Activated T-helper 2 cell treated with anti-CD3 and anti-CD28 coated beads, Interferon-gamma antibody, Interleukin-2, Interleukin-4, amounts not matched to agents 10 μg/mL and 5 μg/mL and 100 μg/mL, durations not matched to agents 14 hours and 24 hours and 36 hours (primary cell): ENCODE measurements at regions not wholly inside any gene's neighbourhood (a gene's known extent, or its start where the extent isn't known, plus 50 kb on each side); places are given as distances from the start of the nearest gene placed in this dataset.
"Not testable (repeated sequence)": the region's sequence is repeated elsewhere in the genome, so short reads cannot be mapped to it uniquely, and the experiment has no call there.

Experiments
- DNase-seq: peaks from one replicate; pipeline ENCODE4 v3.0.0; 2021; ENCODE audit warnings: low spot score
- H3K27ac Mint-ChIP-seq: one replicate; pipeline ENCODE4 v1.8.0; 2021; ENCODE audit warnings: mixed read lengths
- H3K27me3 Mint-ChIP-seq: one replicate; pipeline ENCODE4 v1.8.0; 2021; ENCODE audit warnings: low read depth, mixed read lengths
- H3K36me3 Mint-ChIP-seq: one replicate; pipeline ENCODE4 v1.8.0; 2021; ENCODE audit warnings: low read depth, mixed read lengths
- H3K4me1 Mint-ChIP-seq: one replicate; pipeline ENCODE4 v1.8.0; 2021; ENCODE audit warnings: low read depth, mixed read lengths
- H3K4me3 Mint-ChIP-seq: one replicate; pipeline ENCODE4 v1.8.0; 2021; ENCODE audit warnings: low read depth, mild to moderate bottlenecking, moderate library complexity, mixed read lengths
- H3K9me3 Mint-ChIP-seq: one replicate; pipeline ENCODE4 v1.8.0; 2021; ENCODE audit warnings: mixed read lengths
- intact Hi-C: fragments of 100-400 bp; cut with micrococcal nuclease; formaldehyde crosslinking; loops from one replicate; pipeline ENCODE4 v1.15.1; 2023

- DNase-seq, H3K27me3 Mint-ChIP-seq, H3K4me3 Mint-ChIP-seq, intact Hi-C loops, H3K27ac Mint-ChIP-seq, H3K9me3 Mint-ChIP-seq: not testable (repeated sequence)
- Mint-ChIP-seq H3K36me3 (peaks cover 53% of the 10 kb centered on the region), H3K4me1 (peaks cover 23% of the 10 kb centered on the region)
Observed at GRCh38 chr2:131686164-131686893, 158.6 kb downstream of the CCDC74A start.

- H3K27me3 Mint-ChIP-seq, intact Hi-C loops, H3K27ac Mint-ChIP-seq, DNase-seq, H3K9me3 Mint-ChIP-seq, H3K4me3 Mint-ChIP-seq: not testable (repeated sequence)
- peaks cover 21% of the 10 kb centered on the region for H3K4me1 Mint-ChIP-seq
- H3K36me3 Mint-ChIP-seq, result peaks cover 57% of the 10 kb centered on the region
Observed at GRCh38 chr2:131686894-131687238, 159.2 kb downstream of the CCDC74A start.

GRCh38 chr2:131689066-131689465 lies 161.4 kb downstream of the CCDC74A start:
- H3K27ac Mint-ChIP-seq, H3K27me3 Mint-ChIP-seq, intact Hi-C loops, H3K4me3 Mint-ChIP-seq, DNase-seq: not testable (repeated sequence)
- Mint-ChIP-seq H3K9me3 (peaks cover 12% of the 10 kb centered on the region), H3K36me3 (peaks cover 66% of the 10 kb centered on the region), H3K4me1 (peaks cover 15% of the 10 kb centered on the region)

GRCh38 chr2:131711268-131711667 lies 183.6 kb downstream of the CCDC74A start:
- H3K36me3 Mint-ChIP-seq, H3K27ac Mint-ChIP-seq, H3K4me3 Mint-ChIP-seq, DNase-seq, intact Hi-C loops, H3K4me1 Mint-ChIP-seq, H3K9me3 Mint-ChIP-seq, H3K27me3 Mint-ChIP-seq: not testable (repeated sequence)

GRCh38 chr2:131717907-131718306 lies 190.2 kb downstream of the CCDC74A start:
- H3K27me3 Mint-ChIP-seq, DNase-seq, H3K27ac Mint-ChIP-seq, H3K4me3 Mint-ChIP-seq, H3K4me1 Mint-ChIP-seq, H3K36me3 Mint-ChIP-seq, intact Hi-C loops, H3K9me3 Mint-ChIP-seq: not testable (repeated sequence)

- H3K27me3 Mint-ChIP-seq, DNase-seq, H3K9me3 Mint-ChIP-seq, H3K36me3 Mint-ChIP-seq, H3K4me3 Mint-ChIP-seq, intact Hi-C loops, H3K27ac Mint-ChIP-seq, H3K4me1 Mint-ChIP-seq: not testable (repeated sequence)
Observed at GRCh38 chr2:131721163-131721562, 193.5 kb downstream of the CCDC74A start.

GRCh38 chr2:131722256-131722655 lies 194.6 kb downstream of the CCDC74A start:
- H3K27ac Mint-ChIP-seq, H3K9me3 Mint-ChIP-seq, H3K27me3 Mint-ChIP-seq, intact Hi-C loops, H3K4me3 Mint-ChIP-seq, H3K36me3 Mint-ChIP-seq, DNase-seq, H3K4me1 Mint-ChIP-seq: not testable (repeated sequence)

GRCh38 chr2:131724019-131724418 lies 196.3 kb downstream of the CCDC74A start:
- Mint-ChIP-seq H3K36me3 (no peaks in the 10 kb centered on the region), H3K9me3 (no peaks in the 10 kb centered on the region), H3K4me3 (no peak overlapping the region), H3K4me1 (no peaks in the 10 kb centered on the region), H3K27ac (no peak overlapping the region), H3K27me3 (peaks cover 3% of the 10 kb centered on the region)
- intact Hi-C loops, result no loop called here
- no peak for DNase-seq

- H3K9me3 Mint-ChIP-seq, H3K27me3 Mint-ChIP-seq, H3K27ac Mint-ChIP-seq, H3K4me1 Mint-ChIP-seq, intact Hi-C loops, DNase-seq, H3K4me3 Mint-ChIP-seq, H3K36me3 Mint-ChIP-seq: not testable (repeated sequence)
Observed at GRCh38 chr2:131728451-131728850, 200.8 kb downstream of the CCDC74A start.

- H3K27me3 Mint-ChIP-seq, H3K4me1 Mint-ChIP-seq, H3K36me3 Mint-ChIP-seq: not testable (repeated sequence)
Observed at GRCh38 chr2:131733530-131733929, 205.8 kb downstream of the CCDC74A start.

GRCh38 chr2:131736406-131736805 lies 208.7 kb downstream of the CCDC74A start:
- H3K4me3 Mint-ChIP-seq, H3K4me1 Mint-ChIP-seq, H3K36me3 Mint-ChIP-seq, intact Hi-C loops, H3K9me3 Mint-ChIP-seq, H3K27me3 Mint-ChIP-seq, DNase-seq, H3K27ac Mint-ChIP-seq: not testable (repeated sequence)

More at GRCh38 chr2:131733530-131733929, 205.8 kb downstream of the CCDC74A start:
- H3K9me3 Mint-ChIP-seq, H3K4me3 Mint-ChIP-seq, DNase-seq, H3K27ac Mint-ChIP-seq, intact Hi-C loops: not testable (repeated sequence)

- DNase-seq, intact Hi-C loops, H3K9me3 Mint-ChIP-seq: not testable (repeated sequence)
Observed at GRCh38 chr2:131738533-131738932, 210.8 kb downstream of the CCDC74A start.

GRCh38 chr2:131738996-131739434 lies 211.3 kb downstream of the CCDC74A start:
- not testable (repeated sequence) for H3K27ac Mint-ChIP-seq
- peaks cover 14% of the 10 kb centered on the region for H3K27me3 Mint-ChIP-seq

More at GRCh38 chr2:131738533-131738932, 210.8 kb downstream of the CCDC74A start:
- H3K4me3 Mint-ChIP-seq, H3K36me3 Mint-ChIP-seq, H3K27ac Mint-ChIP-seq, H3K4me1 Mint-ChIP-seq: not testable (repeated sequence)
- peaks cover 14% of the 10 kb centered on the region for H3K27me3 Mint-ChIP-seq

More at GRCh38 chr2:131738996-131739434, 211.3 kb downstream of the CCDC74A start:
- H3K4me3 Mint-ChIP-seq, H3K9me3 Mint-ChIP-seq, H3K4me1 Mint-ChIP-seq, DNase-seq, H3K36me3 Mint-ChIP-seq, intact Hi-C loops: not testable (repeated sequence)
